Fibroblast of skin of right biceps (primary cell): ENCODE measurements at regions not wholly inside any gene's neighbourhood (a gene's known extent, or its start where the extent isn't known, plus 50 kb on each side); places are given as distances from the start of the nearest gene placed in this dataset.

Experiments
- DNase-seq: peaks from one replicate; pipeline ENCODE4 v3.0.0-alpha.2; 2013

GRCh38 chr18:45274026-45274425 is 341.2 kb upstream of the SLC14A2 start:
- no peak for DNase-seq

- DNase-seq, result peak; percentile 35
Measured at GRCh38 chr18:45275367-45276113, 339.7 kb upstream of the SLC14A2 start.

GRCh38 chr18:45276878-45277277 is 338.4 kb upstream of the SLC14A2 start:
- no peak for DNase-seq

GRCh38 chr18:45277908-45278307 is 337.4 kb upstream of the SLC14A2 start:
- no peak for DNase-seq

GRCh38 chr18:45280481-45281276 is 334.6 kb upstream of the SLC14A2 start:
- no peak for DNase-seq

GRCh38 chr18:45282101-45282812 is 333.0 kb upstream of the SLC14A2 start:
- DNase-seq, result no peak

GRCh38 chr18:45284174-45284573 is 331.1 kb upstream of the SLC14A2 start:
- no peak for DNase-seq

- no peak for DNase-seq
Measured at GRCh38 chr18:45284851-45285250, 330.4 kb upstream of the SLC14A2 start.

GRCh38 chr18:45285251-45285650 is 330.0 kb upstream of the SLC14A2 start:
- DNase-seq, result no peak

GRCh38 chr18:45286431-45286830 is 328.8 kb upstream of the SLC14A2 start:
- DNase-seq, result no peak

GRCh38 chr18:45287531-45287930 is 327.7 kb upstream of the SLC14A2 start:
- no peak for DNase-seq

- no peak for DNase-seq
Measured at GRCh38 chr18:45290364-45290763, 324.9 kb upstream of the SLC14A2 start.

GRCh38 chr18:45291621-45292615 is 323.4 kb upstream of the SLC14A2 start:
- DNase-seq, result peak; percentile 74

GRCh38 chr18:45295388-45295787 is 319.9 kb upstream of the SLC14A2 start:
- DNase-seq, result no peak

- DNase-seq, result no peak
Measured at GRCh38 chr18:45298986-45299385, 316.3 kb upstream of the SLC14A2 start.

- DNase-seq, result no peak
Measured at GRCh38 chr18:45303026-45303425, 312.2 kb upstream of the SLC14A2 start.

GRCh38 chr18:45304558-45304957 is 310.7 kb upstream of the SLC14A2 start:
- DNase-seq, result no peak

GRCh38 chr18:45312555-45313126 is 302.6 kb upstream of the SLC14A2 start:
- no peak for DNase-seq

GRCh38 chr18:45316127-45316526 is 299.1 kb upstream of the SLC14A2 start:
- DNase-seq, result no peak

GRCh38 chr18:45317948-45318640 is 297.2 kb upstream of the SLC14A2 start:
- DNase-seq, result no peak

- DNase-seq, result peak; percentile 50
Measured at GRCh38 chr18:45320724-45321123, 294.6 kb upstream of the SLC14A2 start.
